Astrocyte (in vitro differentiated cells and primary cell): ENCODE measurements at regions not wholly inside any gene's neighbourhood (a gene's known extent, or its start where the extent isn't known, plus 50 kb on each side); places are given as distances from the start of the nearest gene placed in this dataset.

Experiments
- DNase-seq: peaks from one replicate; pipeline ENCODE4 v3.0.0-alpha.2; 2010; ENCODE audit warnings: low read depth
- FAIRE-seq: peaks from 2 replicates; lab custom pipeline; 2011; peaks lifted over from hg19 to GRCh38; lab: Jason Lieb, UNC
- H2AFZ ChIP-seq: 2 replicates; pipeline ENCODE4 v1.6.0; 2012; ENCODE audit warnings: low read depth, low read length, inconsistent platforms
- H3K27ac ChIP-seq: 2 replicates; pipeline ENCODE4 v1.5.1; 2011; ENCODE audit warnings: low read depth, low read length, inconsistent platforms
- H3K27me3 ChIP-seq: 2 replicates; pipeline ENCODE4 v1.6.0; 2011; ENCODE audit warnings: low read length, inconsistent platforms; ENCODE audit not compliant: insufficient read depth
- H3K36me3 ChIP-seq: 2 replicates; pipeline ENCODE4 v1.5.1; 2011; ENCODE audit warnings: low read length, inconsistent platforms; ENCODE audit not compliant: insufficient read depth
- H3K4me1 ChIP-seq: 2 replicates; pipeline ENCODE4 v1.5.1; 2011; ENCODE audit warnings: low read length, inconsistent platforms; ENCODE audit not compliant: insufficient read depth
- H3K4me2 ChIP-seq: 2 replicates; pipeline ENCODE4 v1.6.0; 2012; ENCODE audit warnings: low read length, inconsistent platforms
- H3K4me3 ChIP-seq: 2 replicates; pipeline ENCODE4 v1.5.1; 2011; ENCODE audit warnings: low read depth, mild to moderate bottlenecking, low read length, inconsistent platforms; ENCODE audit not compliant: insufficient read depth
- H3K79me2 ChIP-seq: 2 replicates; pipeline ENCODE4 v1.6.0; 2012; ENCODE audit warnings: mild to moderate bottlenecking, low read length, inconsistent platforms; ENCODE audit not compliant: insufficient read depth
- H3K9ac ChIP-seq: 2 replicates; pipeline ENCODE4 v1.6.0; 2012; ENCODE audit warnings: mild to moderate bottlenecking, low read length, inconsistent platforms
- H3K9me3 ChIP-seq: 2 replicates; pipeline ENCODE4 v1.5.1; 2012; ENCODE audit warnings: low read depth, mild to moderate bottlenecking, low read length, inconsistent platforms; ENCODE audit not compliant: insufficient read depth
- H4K20me1 ChIP-seq: 2 replicates; pipeline ENCODE4 v1.6.0; 2012; ENCODE audit warnings: low read length, inconsistent platforms; ENCODE audit not compliant: insufficient read depth
- H3K27ac Mint-ChIP-seq: one replicate; pipeline ENCODE4 v1.8.0; 2021; ENCODE audit warnings: mild to moderate bottlenecking, mixed read lengths; ENCODE audit not compliant: unreplicated experiment
- H3K27me3 Mint-ChIP-seq: one replicate; pipeline ENCODE4 v1.8.0; 2021; ENCODE audit warnings: low read depth, mixed read lengths; ENCODE audit not compliant: unreplicated experiment
- H3K36me3 Mint-ChIP-seq: one replicate; pipeline ENCODE4 v1.8.0; 2021; ENCODE audit warnings: low read depth, mixed read lengths; ENCODE audit not compliant: unreplicated experiment
- H3K4me1 Mint-ChIP-seq: one replicate; pipeline ENCODE4 v1.8.0; 2021; ENCODE audit warnings: low read depth, mixed read lengths; ENCODE audit not compliant: unreplicated experiment
- H3K4me3 Mint-ChIP-seq: one replicate; pipeline ENCODE4 v1.8.0; 2021; ENCODE audit warnings: mild to moderate bottlenecking, moderate library complexity, mixed read lengths; ENCODE audit not compliant: unreplicated experiment
- H3K9me3 Mint-ChIP-seq: one replicate; pipeline ENCODE4 v1.8.0; 2021; ENCODE audit warnings: mild to moderate bottlenecking, mixed read lengths; ENCODE audit not compliant: unreplicated experiment
- EZH2 ChIP-seq: IDR thresholded peaks from 2 replicates; pipeline ENCODE4 v1.6.1; 2012; ENCODE audit warnings: mild to moderate bottlenecking, low read length, inconsistent platforms; ENCODE audit not compliant: insufficient read depth
- TF ChIP-seq, protein P1 (sequence below): IDR thresholded peaks from 2 replicates; pipeline ENCODE4 v1.5.1; 2011; ENCODE audit warnings: low read depth, mild to moderate bottlenecking, inconsistent platforms, low read length, moderate library complexity; ENCODE audit not compliant: insufficient read depth

DNA sequence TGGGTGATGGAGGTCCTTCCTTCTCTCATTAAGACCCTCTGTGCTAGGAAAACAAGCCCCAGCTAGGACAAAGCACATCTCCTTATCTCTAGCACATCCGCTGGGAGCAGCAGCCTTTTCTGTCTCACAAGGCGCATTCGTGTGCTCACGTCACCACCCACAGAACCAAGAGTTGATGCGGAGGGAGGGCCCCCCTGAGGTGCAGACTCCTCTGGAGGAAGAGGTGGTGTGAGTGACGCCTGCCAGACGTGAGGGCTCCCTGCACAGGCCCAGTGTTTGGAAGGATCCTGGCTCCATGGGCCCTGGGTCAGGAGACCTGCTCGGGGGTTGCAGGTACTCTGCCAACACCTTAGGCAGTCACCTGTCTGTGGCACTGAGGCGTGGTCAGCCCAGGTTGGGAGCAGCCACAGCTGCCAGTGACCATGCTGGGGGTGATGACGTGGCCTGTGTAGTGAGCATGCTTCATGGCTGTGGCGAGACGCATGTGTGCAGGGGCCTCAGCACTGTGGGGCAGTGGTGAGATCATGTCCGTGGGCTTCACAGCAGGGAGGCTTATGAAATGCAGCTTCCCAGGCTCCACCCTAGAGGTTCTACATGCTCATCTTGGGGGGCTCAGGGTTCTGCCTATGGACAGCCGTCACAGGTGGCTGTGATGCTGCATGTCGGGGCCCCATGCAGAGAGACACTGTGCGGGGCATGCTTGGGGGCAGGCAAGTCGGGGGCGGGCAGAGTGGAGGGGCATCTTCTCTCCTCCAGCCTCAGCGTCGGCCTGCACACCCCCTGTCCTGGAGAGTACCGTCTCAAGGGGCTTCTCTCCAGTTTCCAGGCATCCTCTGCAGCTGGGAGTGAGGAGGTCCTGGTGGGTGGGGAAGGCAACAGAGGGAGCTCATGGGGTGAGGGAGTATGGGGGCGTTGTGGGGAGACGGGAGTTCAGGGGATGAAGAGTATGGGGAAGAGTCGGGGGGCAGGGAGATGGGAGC, 56.2 kb upstream of the DPYSL4 start:
- H3K36me3 ChIP-seq: no peaks in the 10 kb centered on the region
- no peak for FAIRE-seq
- H3K27ac ChIP-seq: no peak overlapping the region
- Mint-ChIP-seq H3K9me3 (no peaks in the 10 kb centered on the region), H3K27ac (no peak overlapping the region), H3K4me3 (no peak overlapping the region), H3K4me1 (peaks cover 4% of the 10 kb centered on the region), H3K27me3 (peaks cover 21% of the 10 kb centered on the region), H3K36me3 (no peaks in the 10 kb centered on the region)
- H3K9ac ChIP-seq: no peak overlapping the region
- H3K4me1 ChIP-seq: no peaks in the 10 kb centered on the region
- DNase-seq: no peak
- no peak overlapping the region for H3K4me3 ChIP-seq
- no peaks in the 10 kb centered on the region for H3K27me3 ChIP-seq
- no peak overlapping the region for H2AFZ ChIP-seq
- no peak overlapping the region for H3K4me2 ChIP-seq
- no peaks in the 10 kb centered on the region for H3K9me3 ChIP-seq
- H4K20me1 ChIP-seq: no peaks in the 10 kb centered on the region
- H3K79me2 ChIP-seq: no peaks in the 10 kb centered on the region
- TF ChIP-seq, protein P1, sequence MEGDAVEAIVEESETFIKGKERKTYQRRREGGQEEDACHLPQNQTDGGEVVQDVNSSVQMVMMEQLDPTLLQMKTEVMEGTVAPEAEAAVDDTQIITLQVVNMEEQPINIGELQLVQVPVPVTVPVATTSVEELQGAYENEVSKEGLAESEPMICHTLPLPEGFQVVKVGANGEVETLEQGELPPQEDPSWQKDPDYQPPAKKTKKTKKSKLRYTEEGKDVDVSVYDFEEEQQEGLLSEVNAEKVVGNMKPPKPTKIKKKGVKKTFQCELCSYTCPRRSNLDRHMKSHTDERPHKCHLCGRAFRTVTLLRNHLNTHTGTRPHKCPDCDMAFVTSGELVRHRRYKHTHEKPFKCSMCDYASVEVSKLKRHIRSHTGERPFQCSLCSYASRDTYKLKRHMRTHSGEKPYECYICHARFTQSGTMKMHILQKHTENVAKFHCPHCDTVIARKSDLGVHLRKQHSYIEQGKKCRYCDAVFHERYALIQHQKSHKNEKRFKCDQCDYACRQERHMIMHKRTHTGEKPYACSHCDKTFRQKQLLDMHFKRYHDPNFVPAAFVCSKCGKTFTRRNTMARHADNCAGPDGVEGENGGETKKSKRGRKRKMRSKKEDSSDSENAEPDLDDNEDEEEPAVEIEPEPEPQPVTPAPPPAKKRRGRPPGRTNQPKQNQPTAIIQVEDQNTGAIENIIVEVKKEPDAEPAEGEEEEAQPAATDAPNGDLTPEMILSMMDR: no peak
- TF ChIP-seq EZH2: no peak

DNA sequence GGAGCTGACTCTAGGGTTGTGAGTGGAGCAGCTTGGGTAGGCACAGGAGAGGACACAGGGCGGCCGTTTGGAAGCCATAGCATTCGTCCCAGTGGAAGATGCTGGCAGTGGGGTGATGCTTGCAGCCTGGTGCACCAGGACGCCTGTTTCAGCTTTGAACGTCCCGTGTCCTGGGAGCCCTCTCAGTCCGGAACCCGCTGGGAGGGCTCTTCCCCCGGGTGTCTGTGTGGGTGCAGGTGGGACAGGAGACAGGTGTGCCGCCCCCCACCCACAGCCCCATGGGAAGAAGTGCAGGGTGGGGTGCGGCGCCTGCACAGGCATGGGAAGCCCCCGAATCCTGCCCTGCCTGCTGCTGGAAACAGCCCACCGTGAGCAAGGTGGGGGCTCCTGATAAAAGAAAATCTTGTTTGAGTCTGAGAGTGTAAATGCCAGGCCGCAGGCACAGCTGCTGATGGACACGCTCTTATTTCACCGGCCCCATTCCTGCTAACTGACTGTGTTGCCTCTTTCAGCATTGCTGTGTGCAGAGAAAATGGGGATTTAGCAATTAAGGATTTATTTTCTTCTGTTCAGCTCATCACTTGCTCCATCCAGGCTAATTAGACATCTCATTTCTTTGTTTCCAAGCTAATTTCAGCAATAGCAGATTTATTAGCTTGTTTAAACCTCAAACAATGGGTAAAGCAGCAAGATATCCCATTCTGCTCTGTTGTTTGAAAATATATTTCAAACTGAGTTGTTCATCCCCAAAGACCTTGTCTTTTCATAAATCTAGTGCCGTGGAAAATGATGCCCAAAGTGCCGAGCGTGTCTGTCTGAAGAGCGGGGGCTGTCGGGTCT, 54.9 kb upstream of the DPYSL4 start:
- Mint-ChIP-seq H3K27me3 (peaks cover 24% of the 10 kb centered on the region), H3K36me3 (no peaks in the 10 kb centered on the region), H3K9me3 (no peaks in the 10 kb centered on the region), H3K4me1 (peaks cover 4% of the 10 kb centered on the region), H3K27ac (no peak overlapping the region), H3K4me3 (no peak overlapping the region)
- H4K20me1 ChIP-seq: no peaks in the 10 kb centered on the region
- no peak overlapping the region for H3K9ac ChIP-seq
- H3K4me2 ChIP-seq: no peak overlapping the region
- no peak for TF ChIP-seq EZH2
- TF ChIP-seq, protein P1: no peak
- H2AFZ ChIP-seq: no peak overlapping the region
- H3K4me1 ChIP-seq: no peaks in the 10 kb centered on the region
- H3K27me3 ChIP-seq: no peaks in the 10 kb centered on the region
- FAIRE-seq (no peak), DNase-seq (no peak)
- no peaks in the 10 kb centered on the region for H3K9me3 ChIP-seq
- no peaks in the 10 kb centered on the region for H3K36me3 ChIP-seq
- H3K4me3 ChIP-seq: no peak overlapping the region
- H3K79me2 ChIP-seq: no peaks in the 10 kb centered on the region
- no peak overlapping the region for H3K27ac ChIP-seq
